ENCODE measurements at regions not wholly inside any gene's neighbourhood (a gene's known extent, or its start where the extent isn't known, plus 50 kb on each side); places are given as distances from the start of the nearest gene placed in this dataset.

DNA sequence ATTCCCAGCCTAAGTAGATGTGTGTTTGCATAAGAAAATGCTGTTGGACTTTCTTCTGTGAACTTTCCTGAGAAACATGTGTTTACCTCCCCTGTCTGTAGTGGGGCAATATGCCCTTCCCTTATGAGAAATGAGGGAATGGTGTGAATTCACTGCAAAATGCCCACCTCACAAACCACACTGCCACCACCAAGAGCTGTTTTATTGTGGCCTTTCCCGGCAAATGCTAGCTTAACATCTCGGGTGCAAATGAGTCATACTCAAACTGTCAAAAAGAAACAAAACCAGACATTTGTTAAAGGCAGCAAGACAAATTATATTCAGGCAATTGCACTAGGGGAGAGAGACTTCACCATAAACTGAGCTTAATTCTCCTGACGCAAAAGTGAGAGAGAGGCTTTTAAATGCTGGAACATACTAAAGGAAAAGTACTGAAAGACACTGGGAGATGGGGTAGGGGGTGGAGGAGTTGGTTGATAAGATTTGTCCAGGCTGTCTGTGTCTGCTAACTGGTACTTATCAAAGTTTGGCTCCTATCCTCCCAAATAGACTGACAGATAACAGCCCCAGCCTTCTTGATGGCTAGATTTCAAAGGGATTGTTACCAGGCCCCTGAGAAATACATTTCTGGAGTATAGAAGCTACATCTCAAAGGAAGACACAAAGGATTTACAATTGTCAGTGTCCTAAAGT is 70.9 kb upstream of the OR5AK2 start:
- TF ChIP-seq CREB1 (CRISPR knock-in tag; IDR thresholded peaks at IDR 0.05) (no peak), ETV6 (CRISPR knock-in tag; IDR thresholded peaks at IDR 0.05) (no peak), GRHL2 (CRISPR knock-in tag; IDR thresholded peaks at IDR 0.05; ENCODE audit: insufficient replicate concordance, severe bottlenecking) (no peak)
- TF ChIP-seq, protein P1, sequence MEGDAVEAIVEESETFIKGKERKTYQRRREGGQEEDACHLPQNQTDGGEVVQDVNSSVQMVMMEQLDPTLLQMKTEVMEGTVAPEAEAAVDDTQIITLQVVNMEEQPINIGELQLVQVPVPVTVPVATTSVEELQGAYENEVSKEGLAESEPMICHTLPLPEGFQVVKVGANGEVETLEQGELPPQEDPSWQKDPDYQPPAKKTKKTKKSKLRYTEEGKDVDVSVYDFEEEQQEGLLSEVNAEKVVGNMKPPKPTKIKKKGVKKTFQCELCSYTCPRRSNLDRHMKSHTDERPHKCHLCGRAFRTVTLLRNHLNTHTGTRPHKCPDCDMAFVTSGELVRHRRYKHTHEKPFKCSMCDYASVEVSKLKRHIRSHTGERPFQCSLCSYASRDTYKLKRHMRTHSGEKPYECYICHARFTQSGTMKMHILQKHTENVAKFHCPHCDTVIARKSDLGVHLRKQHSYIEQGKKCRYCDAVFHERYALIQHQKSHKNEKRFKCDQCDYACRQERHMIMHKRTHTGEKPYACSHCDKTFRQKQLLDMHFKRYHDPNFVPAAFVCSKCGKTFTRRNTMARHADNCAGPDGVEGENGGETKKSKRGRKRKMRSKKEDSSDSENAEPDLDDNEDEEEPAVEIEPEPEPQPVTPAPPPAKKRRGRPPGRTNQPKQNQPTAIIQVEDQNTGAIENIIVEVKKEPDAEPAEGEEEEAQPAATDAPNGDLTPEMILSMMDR (IDR thresholded peaks at IDR 0.05) = no peak
- TF ChIP-seq, protein P2, sequence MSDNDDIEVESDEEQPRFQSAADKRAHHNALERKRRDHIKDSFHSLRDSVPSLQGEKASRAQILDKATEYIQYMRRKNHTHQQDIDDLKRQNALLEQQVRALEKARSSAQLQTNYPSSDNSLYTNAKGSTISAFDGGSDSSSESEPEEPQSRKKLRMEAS (CRISPR knock-in tag; IDR thresholded peaks at IDR 0.05) = no peak
